SIG-M5 (cell line): ENCODE measurements at regions not wholly inside any gene's neighbourhood (a gene's known extent, or its start where the extent isn't known, plus 50 kb on each side); places are given as distances from the start of the nearest gene placed in this dataset.
"Not testable (repeated sequence)": the region's sequence is repeated elsewhere in the genome, so short reads cannot be mapped to it uniquely, and the experiment has no call there.

Source experiments
- DNase-seq: peaks from one replicate; lab custom pipeline; 2025; lab: John Stamatoyannopoulos, UW

GRCh38 chr2:144011098-144011497 lies 508.8 kb downstream of the ZEB2 start:
- no peak for DNase-seq

DNA sequence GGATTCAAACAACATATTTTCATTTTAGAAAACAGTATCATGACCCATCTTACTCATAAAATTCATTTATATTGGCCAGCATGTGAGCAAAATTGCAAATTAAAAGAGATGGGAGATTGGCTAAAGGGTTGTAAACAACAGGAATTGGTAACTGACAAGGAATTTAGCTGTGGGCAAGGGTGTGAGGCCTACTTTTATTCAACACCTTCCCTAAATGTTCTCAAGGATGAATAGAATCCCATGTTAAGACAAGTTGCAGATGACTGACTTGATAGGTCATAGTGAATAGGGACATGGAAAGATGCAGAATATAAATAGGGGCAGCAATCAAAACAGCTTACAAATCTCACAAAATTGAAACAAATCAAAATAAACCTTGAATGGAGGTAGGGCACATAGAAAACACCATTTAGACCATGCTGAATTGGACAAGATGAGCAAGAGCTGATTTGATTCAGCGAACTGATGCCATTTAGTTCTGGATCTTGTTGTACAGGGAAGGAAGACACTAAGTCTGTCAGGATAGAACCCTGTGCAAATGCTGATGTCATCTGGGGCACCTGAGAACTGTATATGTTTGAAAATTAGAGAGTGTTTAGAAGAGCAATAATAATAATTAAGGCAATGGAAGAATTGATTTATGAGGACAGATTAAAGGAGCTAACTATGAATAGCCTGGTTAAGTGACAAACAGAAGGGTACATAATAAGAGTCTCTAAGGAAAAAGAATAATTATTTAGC lies 509.7 kb downstream of the ZEB2 start:
- no peak for DNase-seq

DNA sequence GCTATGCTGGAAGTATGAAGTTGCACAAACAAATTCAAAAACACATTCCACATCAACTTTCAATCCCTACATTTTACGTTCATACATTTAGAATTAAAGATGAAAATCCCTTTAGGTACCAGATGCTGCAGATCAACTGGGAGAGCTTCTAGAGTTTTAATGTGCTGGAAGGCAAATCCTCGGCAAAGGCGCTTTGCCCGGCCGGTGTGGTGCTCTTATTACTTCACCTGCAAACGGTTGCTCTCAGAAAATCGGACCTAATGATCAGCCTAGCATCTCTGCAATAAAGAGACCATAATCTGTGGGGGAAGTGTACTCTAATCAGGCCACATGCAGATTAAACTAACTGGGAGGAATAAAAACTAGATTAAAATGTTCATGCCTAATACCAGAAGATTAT lies 513.8 kb downstream of the ZEB2 start:
- no peak for DNase-seq

DNA sequence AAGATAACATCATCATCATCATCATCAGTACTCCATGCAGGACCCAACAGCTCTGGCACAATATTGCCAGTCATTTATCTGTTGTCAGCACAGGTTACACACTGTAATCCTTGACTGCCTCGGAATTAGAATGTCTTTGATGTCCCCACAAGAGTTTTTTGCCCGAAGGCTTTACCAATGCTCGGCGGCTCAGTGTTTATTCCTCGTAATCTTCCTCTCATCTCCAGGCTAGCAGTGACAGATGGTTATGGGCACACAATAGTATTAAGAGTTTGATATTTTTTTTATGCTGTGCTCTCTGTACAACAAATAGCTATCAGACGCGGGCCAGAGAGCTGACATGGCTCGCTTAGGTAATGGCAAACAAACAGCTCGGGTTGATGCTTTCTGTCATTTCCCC lies 515.2 kb downstream of the ZEB2 start:
- DNase-seq = no peak

- no peak for DNase-seq
Measured at GRCh38 chr2:144003460-144004075, 516.4 kb downstream of the ZEB2 start.

DNA sequence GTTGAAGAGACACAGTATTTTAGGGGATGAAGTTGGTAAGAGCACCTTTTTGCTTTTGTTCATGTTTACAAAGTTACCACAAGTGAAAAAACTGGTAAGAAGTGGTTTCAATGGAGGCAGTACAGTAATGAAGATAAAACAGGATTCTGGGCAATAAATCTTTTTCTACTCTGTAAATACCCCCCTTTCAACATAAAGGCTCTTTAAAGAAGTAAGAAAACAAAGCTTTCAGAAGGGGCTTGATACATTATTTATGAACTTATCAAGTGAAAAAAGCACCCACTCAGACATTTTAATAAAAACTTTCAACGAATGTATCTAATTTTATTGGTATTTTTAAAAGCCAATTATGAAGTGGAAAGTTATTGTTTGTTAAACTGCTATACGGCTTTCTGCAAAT lies 522.9 kb downstream of the ZEB2 start:
- DNase-seq = no peak

GRCh38 chr2:143994961-143995360 lies 525.0 kb downstream of the ZEB2 start:
- DNase-seq = no peak

- not testable (repeated sequence) for DNase-seq
Measured at GRCh38 chr2:143991596-143991995, 528.3 kb downstream of the ZEB2 start.

DNA sequence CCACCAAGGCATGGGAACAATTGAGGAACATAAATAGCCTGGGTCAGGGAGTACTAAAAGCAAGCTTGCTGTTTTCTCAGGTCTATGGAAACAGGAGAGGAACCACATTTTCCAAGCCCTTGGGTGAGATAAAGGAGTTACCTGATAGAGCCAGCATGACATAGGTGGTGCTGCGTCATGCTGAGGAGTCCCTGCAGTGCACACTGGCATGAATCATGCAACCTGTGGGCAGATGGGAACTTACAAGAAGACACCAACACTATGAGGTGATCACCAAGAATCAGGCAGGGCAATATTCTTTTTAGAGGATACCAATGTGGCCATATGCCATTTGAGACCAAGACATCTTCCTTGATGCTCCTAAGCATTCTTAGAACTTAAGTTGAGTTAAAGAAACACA lies 531.8 kb downstream of the ZEB2 start:
- DNase-seq = no peak

DNA sequence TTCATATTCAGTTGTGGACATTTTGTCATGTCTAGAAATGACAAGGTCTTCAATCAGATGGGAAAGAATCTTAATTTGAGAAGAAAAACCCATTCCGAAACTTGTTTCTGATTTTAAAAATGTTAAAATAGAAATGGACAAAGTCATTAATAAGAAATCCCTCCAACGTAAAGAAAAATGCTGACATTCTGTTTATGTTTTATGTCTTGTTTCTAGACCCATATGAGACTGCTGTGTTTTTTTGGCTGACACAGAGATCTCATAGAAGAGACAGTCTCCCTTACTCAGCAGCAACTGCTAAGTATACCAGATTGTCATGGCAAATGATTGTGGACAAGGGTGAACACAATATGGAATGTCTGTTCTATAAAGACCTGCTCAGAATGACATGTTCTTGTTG lies 538.5 kb downstream of the ZEB2 start:
- no peak for DNase-seq

DNA sequence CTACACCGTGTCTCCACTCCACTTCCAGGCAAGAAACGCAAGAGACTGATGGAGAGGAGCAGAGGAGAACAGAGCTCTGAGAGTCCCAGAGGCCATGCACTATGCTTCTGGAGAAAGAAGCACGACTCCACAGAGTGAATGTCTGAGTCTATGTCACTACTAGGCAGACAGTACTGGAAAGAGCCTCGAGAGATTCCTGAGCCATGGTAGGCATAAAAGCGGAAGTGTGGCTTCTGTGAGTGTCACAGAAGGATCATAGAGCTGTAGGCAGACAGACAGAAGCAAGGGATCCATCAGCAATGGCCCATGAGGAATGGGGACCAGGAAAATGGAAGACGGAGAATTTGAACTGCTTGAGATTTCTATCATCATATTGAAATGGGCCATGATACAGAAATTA lies 542.6 kb downstream of the ZEB2 start:
- no peak for DNase-seq

DNA sequence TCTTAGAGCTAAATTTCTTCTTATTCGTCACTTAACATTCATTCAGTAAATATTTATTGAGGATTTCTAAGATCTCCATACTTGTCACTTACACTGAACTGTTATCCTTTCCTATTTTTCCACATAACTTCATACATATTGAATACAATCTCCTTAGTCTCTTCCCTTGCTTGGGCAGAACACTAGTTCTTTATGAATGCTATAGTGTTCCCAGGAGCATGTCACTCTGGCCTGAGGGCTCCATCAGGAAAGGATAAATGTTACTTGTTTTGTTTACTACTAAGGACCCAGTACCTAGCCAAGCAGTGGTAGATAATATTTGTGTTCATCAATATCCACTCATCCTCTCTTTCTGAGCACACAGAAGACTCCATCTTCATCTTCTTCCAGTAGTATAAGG lies 544.7 kb downstream of the ZEB2 start:
- DNase-seq = no peak

DNA sequence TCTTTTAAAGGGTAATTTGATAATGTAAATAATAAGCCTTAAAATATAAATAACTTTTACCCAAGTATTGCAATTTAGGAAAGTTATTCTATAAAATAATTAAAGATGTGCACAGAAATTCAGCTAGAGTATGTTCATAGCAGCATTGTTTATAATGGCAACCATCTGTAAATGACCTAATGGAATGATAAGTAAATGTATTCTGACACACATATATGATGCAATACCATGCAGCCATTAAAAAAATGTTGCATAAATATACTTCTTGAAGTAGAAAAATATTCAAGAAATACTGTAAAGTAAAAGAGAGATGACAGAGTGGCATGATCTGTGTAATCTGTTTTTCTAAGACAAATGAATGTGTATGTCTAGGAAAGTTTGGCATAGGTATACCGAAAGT lies 545.7 kb downstream of the ZEB2 start:
- DNase-seq = no peak

- no peak for DNase-seq
Measured at GRCh38 chr2:143968860-143969259, 551.1 kb downstream of the ZEB2 start.

DNA sequence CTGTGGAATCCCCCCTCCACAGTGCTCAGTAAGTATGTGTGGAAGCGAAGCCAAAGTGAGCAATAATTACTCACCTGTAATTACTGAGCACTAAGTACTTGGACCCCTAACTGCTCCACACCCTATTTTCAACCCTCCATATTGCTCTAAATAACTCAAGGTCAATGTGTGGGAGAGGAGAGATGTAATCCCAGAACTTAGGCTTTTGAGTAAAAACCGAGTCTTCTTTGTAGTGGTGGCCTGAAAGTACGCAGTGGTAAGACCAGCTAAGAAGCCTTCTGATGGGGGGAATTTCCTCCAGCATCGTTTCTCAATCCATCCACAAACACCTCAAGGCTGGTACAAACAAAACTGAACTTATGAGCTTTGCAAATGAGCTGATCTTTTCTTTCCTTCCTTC lies 551.6 kb downstream of the ZEB2 start:
- DNase-seq = no peak

DNA sequence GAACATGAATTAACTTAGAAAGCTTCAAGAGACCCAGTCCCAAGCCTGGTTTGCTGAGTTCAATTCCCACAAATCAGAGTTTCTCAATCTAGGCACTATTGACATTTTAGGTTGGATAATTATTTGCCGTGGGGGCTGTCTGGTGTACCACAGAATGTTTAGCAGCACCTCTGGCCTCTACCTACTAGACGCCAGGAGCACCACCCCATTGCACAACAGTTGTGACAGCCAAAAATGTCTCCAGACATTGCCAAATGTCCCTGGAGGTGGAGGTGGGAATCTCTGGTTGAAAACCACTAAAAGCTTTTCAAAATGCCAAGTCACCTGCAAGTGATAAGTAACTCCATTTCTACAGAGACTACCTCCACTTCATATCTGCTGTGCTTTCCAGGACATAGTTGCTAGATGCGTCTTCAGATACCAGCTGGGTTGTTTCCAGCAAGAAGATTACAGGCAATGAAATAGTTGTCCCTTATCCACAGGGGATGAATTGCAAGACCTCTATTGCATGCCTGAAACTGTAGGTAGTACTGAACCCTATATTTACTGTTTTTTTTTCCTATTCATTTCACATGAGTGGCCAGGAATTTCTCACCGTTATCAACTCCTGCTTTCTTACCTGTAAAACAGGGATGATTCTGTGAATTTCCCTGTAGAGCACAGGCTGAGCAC lies 554.3 kb downstream of the ZEB2 start:
- no peak for DNase-seq

DNA sequence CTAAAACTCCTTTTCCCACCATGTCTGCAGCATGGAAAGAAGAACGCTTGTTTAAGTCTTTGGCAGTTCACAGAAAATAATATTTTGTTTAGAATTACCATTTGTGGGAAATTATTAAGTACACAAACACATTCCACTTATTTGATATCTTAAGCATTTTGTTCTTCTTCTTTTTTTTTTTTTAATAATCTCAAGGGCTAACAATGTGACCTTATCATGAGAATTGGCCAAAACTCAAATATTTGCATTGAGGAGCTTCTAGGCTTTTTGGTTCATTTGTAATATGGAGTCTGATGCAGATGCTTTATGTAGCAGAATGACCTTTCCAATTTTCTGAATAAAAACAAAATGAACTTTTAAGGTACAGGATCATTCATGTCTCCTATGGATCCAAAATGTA lies 555.0 kb downstream of the ZEB2 start:
- no peak for DNase-seq

DNA sequence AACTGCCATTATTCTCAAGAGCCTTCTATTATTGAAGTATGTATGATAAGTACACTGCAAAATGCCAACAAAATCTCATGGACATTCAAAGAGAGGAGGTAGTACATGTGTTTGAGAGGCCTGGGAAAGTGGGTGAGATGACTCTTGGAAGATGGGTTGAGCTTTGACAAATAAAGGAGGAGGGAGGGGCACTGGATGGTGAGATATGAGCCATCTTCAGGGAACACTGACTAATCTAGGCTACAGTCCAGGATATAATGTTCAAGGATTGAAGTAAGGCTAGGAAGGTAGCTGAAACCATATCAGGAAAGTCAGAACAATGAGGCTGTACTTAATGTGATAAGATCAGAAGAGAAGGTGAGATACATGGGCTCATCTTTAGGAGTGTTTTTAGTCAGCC lies 559.7 kb downstream of the ZEB2 start:
- no peak for DNase-seq

DNA sequence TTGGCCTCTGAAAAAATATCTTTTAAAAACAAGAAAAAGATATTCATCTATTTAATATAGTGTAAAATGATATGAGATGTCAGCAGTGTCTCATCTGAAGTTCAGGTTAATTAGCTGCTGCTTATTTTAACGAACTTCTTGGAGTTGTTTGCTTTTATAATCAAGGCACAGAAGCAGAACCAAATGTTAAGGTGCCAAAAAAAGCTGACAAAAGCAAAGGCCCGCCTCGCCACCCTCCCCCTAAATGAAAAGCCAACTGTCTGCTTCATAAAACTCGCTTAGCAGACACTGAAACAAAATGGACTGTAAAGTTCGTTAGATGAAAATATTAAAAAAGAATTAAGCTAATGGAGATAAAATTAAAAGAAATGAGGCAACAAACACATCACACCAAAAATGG lies 562.6 kb downstream of the ZEB2 start:
- DNase-seq = no peak

GRCh38 chr2:143955401-143956065 lies 564.4 kb downstream of the ZEB2 start:
- DNase-seq = no peak

GRCh38 chr2:143954844-143955243 lies 565.1 kb downstream of the ZEB2 start:
- DNase-seq = no peak

GRCh38 chr2:143954186-143954585 lies 565.7 kb downstream of the ZEB2 start:
- no peak for DNase-seq

DNA sequence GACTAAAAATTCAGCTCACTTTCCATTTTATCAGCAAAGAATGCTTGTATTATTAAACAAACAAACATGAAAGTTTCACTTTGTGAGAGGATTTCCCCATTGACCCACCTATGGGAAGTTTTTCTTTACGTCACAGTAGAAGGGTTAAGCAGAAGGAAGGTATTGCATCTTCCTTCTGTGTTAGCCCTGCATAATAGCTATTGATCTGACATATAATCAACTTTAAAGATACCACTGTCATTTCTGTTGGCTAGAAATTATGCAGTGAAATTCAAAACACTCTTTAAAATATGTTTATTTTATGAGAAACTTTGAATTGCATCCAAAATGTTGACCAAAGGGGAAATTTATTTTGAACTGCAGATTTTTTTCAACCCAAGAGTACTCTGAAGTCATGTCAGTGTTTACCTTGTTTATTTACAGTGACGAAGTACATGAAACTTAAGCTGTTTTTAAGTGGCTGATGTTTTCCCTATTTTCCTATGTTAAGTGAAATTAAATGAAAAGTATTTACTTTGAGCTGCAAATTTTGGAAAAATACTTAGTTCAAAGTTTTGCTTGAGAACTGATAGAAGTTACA lies 566.4 kb downstream of the ZEB2 start:
- no peak for DNase-seq
